ENCODE measurements at regions not wholly inside any gene's neighbourhood (a gene's known extent, or its start where the extent isn't known, plus 50 kb on each side); places are given as distances from the start of the nearest gene placed in this dataset.
A peak's percentile ranks its signal among the peaks of the same experiment; 100 is the strongest.

DNA sequence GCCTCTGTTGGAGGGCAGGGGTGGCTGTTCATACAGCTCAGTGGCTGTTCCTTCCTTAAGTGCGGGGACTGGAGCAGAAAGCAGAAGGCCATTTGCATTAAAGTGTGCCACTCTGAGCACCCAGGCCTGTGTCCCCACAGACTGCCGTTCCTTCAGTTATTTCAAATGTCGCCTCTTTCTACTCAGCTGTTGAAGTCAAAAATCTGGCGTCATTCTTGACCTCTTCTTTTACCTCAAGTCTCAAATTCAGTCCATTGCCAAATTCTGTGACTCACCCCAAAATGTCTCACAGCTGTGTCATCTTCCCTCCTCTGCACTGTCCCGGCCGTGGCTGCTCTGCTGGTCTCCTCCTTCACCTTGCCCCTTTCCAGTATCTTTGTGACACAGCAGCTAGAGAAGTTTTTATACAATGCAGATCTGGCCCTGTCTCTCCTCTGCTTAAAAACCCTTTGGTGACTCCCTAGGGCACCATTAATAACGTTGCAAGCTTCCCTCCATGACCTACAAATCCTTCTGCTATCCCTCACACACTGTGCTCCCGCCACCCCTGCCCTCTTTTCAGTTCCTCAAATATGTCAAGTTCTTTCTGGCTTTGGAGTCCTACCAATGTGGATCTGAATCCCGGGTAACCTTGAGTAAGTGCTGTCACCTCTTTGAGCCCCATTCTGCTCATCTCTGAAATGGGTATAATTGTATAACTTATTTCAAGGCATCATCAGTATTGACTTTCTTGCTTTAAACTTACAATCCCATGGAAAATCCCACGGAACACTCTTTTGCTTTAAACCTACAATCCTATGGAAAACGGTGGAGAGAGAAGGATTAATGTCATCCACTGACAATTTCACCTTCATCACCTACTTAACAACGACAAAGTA is 98.3 kb upstream of the BOD1 start:
- H3K27me3 Mint-ChIP-seq = peaks cover 0 to 6% (median 0%) of the 10 kb centered on the region in 5 donors
- no peaks in the 10 kb centered on the region for H3K9me3 ChIP-seq (ENCODE audit: control insufficient read depth in 2 of 3, low read length in 3 of 3)
- no peaks in the 10 kb centered on the region for H3K27me3 ChIP-seq (ENCODE audit: control insufficient read depth in 2 of 2, insufficient read depth in 2 of 2, low read length in 2 of 2)
- DNase-seq = no peak
- H3K27ac ChIP-seq (ENCODE audit: low read depth, low read length) = no peak overlapping the region
- H3K4me1 Mint-ChIP-seq = peaks cover 0 to 2% (median 0%) of the 10 kb centered on the region in 7 donors
- no peak overlapping the region for H3K27ac Mint-ChIP-seq
- ChIA-PET CTCF (no interaction called here), POLR2A (no interaction called here)
- no peak overlapping the region for H3K4me3 Mint-ChIP-seq
- ATAC-seq = peak; percentile 87
- H3K4me3 ChIP-seq (ENCODE audit: low read length) = no peak overlapping the region
- peaks cover 0 to 3% (median 0%) of the 10 kb centered on the region in 11 donors for H3K9me3 Mint-ChIP-seq
- no peaks in the 10 kb centered on the region for H3K36me3 ChIP-seq (ENCODE audit: control insufficient read depth in 2 of 3, insufficient read depth in 3 of 3, low read length in 3 of 3)
- no peaks in the 10 kb centered on the region for H3K4me1 ChIP-seq (ENCODE audit: control insufficient read depth in 2 of 2, insufficient read depth in 2 of 2, low read length in 2 of 2)
- H3K36me3 Mint-ChIP-seq = no peaks in the 10 kb centered on the region
- intact Hi-C loops (cut with micrococcal nuclease) = no loop called here

DNA sequence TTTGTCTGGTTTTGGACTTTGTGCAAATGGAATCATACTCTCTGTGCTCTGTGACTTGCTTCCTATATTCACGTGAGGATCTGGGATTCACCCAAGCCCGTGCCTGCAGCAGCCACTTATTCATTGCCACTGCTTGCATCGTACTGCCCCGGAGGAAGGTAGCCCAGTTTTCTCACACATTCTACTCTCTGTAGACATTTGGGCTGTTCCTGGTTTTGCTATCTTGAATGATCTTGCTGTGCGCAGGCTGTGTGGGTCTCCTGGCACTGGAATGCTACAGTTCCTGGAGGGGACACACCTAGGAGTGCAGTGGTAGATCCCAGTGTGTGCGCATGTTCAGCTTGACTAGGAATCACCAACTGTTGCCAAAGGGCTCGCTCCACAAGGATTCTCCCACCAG is 99.2 kb upstream of the BOD1 start:
- ChIA-PET CTCF (no interaction called here), POLR2A (no interaction called here)
- ATAC-seq (no peak), DNase-seq (no peak)
- no peaks in the 10 kb centered on the region for H3K4me1 ChIP-seq (ENCODE audit: control insufficient read depth in 2 of 2, insufficient read depth in 2 of 2, low read length in 2 of 2)
- H3K4me1 Mint-ChIP-seq = peaks cover 0 to 2% (median 0%) of the 10 kb centered on the region in 7 donors
- H3K27me3 Mint-ChIP-seq = peaks cover 0 to 6% (median 0%) of the 10 kb centered on the region in 5 donors
- H3K27me3 ChIP-seq (ENCODE audit: control insufficient read depth in 2 of 2, insufficient read depth in 2 of 2, low read length in 2 of 2) = no peaks in the 10 kb centered on the region
- H3K9me3 ChIP-seq (ENCODE audit: control insufficient read depth in 2 of 3, low read length in 3 of 3) = no peaks in the 10 kb centered on the region
- no peak overlapping the region for H3K4me3 ChIP-seq (ENCODE audit: low read length)
- H3K9me3 Mint-ChIP-seq = peaks cover 0 to 3% (median 0%) of the 10 kb centered on the region in 11 donors
- no peaks in the 10 kb centered on the region for H3K36me3 Mint-ChIP-seq
- no peak overlapping the region for H3K27ac ChIP-seq (ENCODE audit: low read depth, low read length)
- H3K36me3 ChIP-seq (ENCODE audit: control insufficient read depth in 2 of 3, insufficient read depth in 3 of 3, low read length in 3 of 3) = no peaks in the 10 kb centered on the region
- no peak overlapping the region for H3K27ac Mint-ChIP-seq
- H3K4me3 Mint-ChIP-seq = no peak overlapping the region
- intact Hi-C loops (cut with micrococcal nuclease) = no loop called here

DNA sequence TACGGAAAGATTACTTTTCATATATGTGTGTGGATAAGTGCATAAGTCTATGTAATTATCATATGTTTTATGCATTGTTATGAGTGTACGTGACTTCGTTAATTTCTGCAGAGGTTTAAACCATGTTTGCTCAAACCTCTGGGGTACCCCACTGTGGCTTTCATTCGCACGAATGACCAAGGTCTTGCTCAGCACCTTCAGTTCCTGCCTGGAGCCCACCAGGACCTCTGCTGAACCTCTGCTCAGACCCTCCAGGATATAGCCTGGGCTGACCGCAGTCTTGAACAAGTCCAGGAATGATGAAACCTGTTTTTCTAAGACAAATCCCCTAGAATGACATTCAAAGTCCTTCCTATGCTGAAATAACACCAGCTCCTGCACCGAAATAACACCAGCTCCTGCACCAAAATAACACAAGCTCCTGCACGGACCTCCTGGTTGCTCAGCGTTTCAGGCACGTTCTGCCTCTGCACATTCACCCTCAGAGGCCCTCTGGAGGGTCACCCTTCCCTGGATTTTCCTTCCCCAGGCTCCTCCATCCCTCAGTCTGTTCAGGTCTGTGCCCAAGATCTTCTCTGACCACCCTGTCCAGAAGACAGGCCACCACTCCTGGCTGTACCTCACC is 99.7 kb upstream of the BOD1 start:
- ATAC-seq (no peak), DNase-seq (no peak)
- intact Hi-C loops (cut with micrococcal nuclease) = no loop called here
- H3K27me3 Mint-ChIP-seq = peaks cover 0 to 7% (median 2%) of the 10 kb centered on the region in 5 donors
- Histone ChIP-seq H3K4me3 (ENCODE audit: low read length) (no peak overlapping the region), H3K27ac (ENCODE audit: low read depth, low read length) (no peak overlapping the region), H3K9me3 (ENCODE audit: control insufficient read depth in 2 of 3, low read length in 3 of 3) (no peaks in the 10 kb centered on the region), H3K27me3 (ENCODE audit: control insufficient read depth in 2 of 2, insufficient read depth in 2 of 2, low read length in 2 of 2) (no peaks in the 10 kb centered on the region), H3K36me3 (ENCODE audit: control insufficient read depth in 2 of 3, insufficient read depth in 3 of 3, low read length in 3 of 3) (no peaks in the 10 kb centered on the region), H3K4me1 (ENCODE audit: control insufficient read depth in 2 of 2, insufficient read depth in 2 of 2, low read length in 2 of 2) (no peaks in the 10 kb centered on the region)
- no peaks in the 10 kb centered on the region for H3K36me3 Mint-ChIP-seq
- no peak overlapping the region for H3K27ac Mint-ChIP-seq
- H3K4me3 Mint-ChIP-seq = no peak overlapping the region
- peaks cover 0 to 3% (median 0%) of the 10 kb centered on the region in 11 donors for H3K9me3 Mint-ChIP-seq
- ChIA-PET POLR2A (no interaction called here), CTCF (no interaction called here)
- peaks cover 0 to 2% (median 0%) of the 10 kb centered on the region in 7 donors for H3K4me1 Mint-ChIP-seq

DNA sequence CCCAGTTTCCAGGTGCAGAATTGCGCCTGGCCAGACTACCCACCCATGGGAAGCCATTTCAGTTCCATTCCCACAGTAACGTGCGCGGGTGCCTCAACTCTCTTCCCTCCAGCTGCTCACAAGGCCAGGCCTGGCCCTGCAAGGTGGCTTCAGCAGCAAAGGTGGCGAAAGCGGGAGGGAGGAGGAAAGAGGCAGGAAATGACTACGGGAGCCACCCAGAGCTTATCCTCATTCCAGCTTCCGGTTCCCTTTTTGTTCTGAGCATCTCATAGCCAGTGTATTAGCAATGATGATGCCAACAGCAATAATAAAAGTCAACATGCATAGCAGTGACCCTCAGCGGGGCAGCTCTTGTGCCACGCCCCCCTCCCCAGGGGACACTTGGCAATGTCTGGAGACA is 101.5 kb upstream of the BOD1 start:
- Histone ChIP-seq H3K36me3 (ENCODE audit: control insufficient read depth in 2 of 3, insufficient read depth in 3 of 3, low read length in 3 of 3) (no peaks in the 10 kb centered on the region), H3K4me3 (ENCODE audit: low read length) (no peak overlapping the region), H3K4me1 (ENCODE audit: control insufficient read depth in 2 of 2, insufficient read depth in 2 of 2, low read length in 2 of 2) (no peaks in the 10 kb centered on the region), H3K27me3 (ENCODE audit: control insufficient read depth in 2 of 2, insufficient read depth in 2 of 2, low read length in 2 of 2) (no peaks in the 10 kb centered on the region), H3K27ac (ENCODE audit: low read depth, low read length) (no peak overlapping the region), H3K9me3 (ENCODE audit: control insufficient read depth in 2 of 3, low read length in 3 of 3) (no peaks in the 10 kb centered on the region)
- DNase-seq (no peak), ATAC-seq (peak; percentile 23)
- H3K27ac Mint-ChIP-seq = no peak overlapping the region
- ChIA-PET POLR2A (interaction anchor here (1.0 kb wide), 1 partner anchor 10 kb away, joined by 3 read pairs; no protein-coding TSS in a partner anchor), CTCF (no interaction called here)
- peaks cover 0 to 18% (median 14%) of the 10 kb centered on the region in 5 donors for H3K27me3 Mint-ChIP-seq
- peaks cover 0 to 3% (median 0%) of the 10 kb centered on the region in 7 donors for H3K4me1 Mint-ChIP-seq
- no peak overlapping the region for H3K4me3 Mint-ChIP-seq
- H3K36me3 Mint-ChIP-seq = no peaks in the 10 kb centered on the region
- intact Hi-C loops (cut with micrococcal nuclease) = no loop called here
- H3K9me3 Mint-ChIP-seq = peaks cover 0 to 2% (median 0%) of the 10 kb centered on the region in 11 donors

DNA sequence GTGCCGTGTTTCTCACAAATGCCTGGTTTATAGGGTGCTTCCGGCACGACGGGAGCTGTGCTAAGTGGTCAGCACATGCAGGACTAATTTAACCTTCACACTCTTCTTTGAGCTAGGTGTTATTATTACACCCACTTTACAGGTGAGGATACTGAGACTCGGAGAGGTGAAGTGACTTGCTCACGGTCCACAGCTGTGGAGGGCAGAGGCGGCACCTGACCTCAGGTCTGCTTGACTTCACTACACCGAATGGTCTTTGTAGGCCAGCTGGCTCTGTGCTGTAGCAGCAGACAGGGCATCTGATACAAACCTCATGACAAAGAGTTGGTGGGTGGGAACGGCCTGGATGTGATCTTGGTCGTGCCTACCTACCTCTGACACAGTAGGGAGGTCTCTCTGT is 102.0 kb upstream of the BOD1 start:
- no peaks in the 10 kb centered on the region for H3K4me1 ChIP-seq (ENCODE audit: control insufficient read depth in 2 of 2, insufficient read depth in 2 of 2, low read length in 2 of 2)
- H3K4me3 ChIP-seq (ENCODE audit: low read length) = no peak overlapping the region
- Mint-ChIP-seq H3K27ac (no peak overlapping the region), H3K36me3 (no peaks in the 10 kb centered on the region), H3K4me3 (no peak overlapping the region), H3K9me3 (peaks cover 0 to 2% (median 0%) of the 10 kb centered on the region in 11 donors), H3K27me3 (peaks cover 0 to 18% (median 14%) of the 10 kb centered on the region in 5 donors), H3K4me1 (peaks cover 0 to 3% (median 0%) of the 10 kb centered on the region in 7 donors)
- H3K36me3 ChIP-seq (ENCODE audit: control insufficient read depth in 2 of 3, insufficient read depth in 3 of 3, low read length in 3 of 3) = no peaks in the 10 kb centered on the region
- no peak overlapping the region for H3K27ac ChIP-seq (ENCODE audit: low read depth, low read length)
- intact Hi-C loops (cut with micrococcal nuclease) = no loop called here
- POLR2A ChIA-PET = interaction anchor here (1.0 kb wide), 1 partner anchor 11 kb away, joined by 3 read pairs; no protein-coding TSS in a partner anchor
- CTCF ChIA-PET = no interaction called here
- H3K9me3 ChIP-seq (ENCODE audit: control insufficient read depth in 2 of 3, low read length in 3 of 3) = no peaks in the 10 kb centered on the region
- H3K27me3 ChIP-seq (ENCODE audit: control insufficient read depth in 2 of 2, insufficient read depth in 2 of 2, low read length in 2 of 2) = no peaks in the 10 kb centered on the region
- DNase-seq = no peak
- ATAC-seq = no peak

DNA sequence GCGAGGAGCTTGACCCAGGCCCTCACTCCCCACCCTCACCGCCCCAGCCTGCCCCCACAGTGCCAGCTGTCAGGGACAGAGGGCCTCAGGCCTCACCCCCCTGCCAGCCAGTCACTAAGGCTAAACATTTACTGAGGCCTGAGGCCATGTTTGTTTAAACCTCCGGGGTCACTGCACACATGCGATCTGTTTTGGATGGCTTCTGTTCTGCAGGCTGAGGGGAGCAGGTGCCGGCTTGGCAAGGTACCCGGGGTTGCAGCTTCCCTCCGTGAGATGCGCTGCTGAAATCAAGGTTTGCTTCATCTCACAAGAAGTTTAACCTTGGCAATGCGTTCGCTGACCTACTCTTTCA is 103.3 kb upstream of the BOD1 start:
- H3K4me1 Mint-ChIP-seq = peaks cover 0 to 1% (median 0%) of the 10 kb centered on the region in 7 donors
- H3K4me3 Mint-ChIP-seq = no peak overlapping the region
- peaks cover 0 to 18% (median 14%) of the 10 kb centered on the region in 5 donors for H3K27me3 Mint-ChIP-seq
- H3K27ac Mint-ChIP-seq = peak overlapping the region in 1 of 9 donors; percentile 28
- peaks cover 0 to 2% (median 0%) of the 10 kb centered on the region in 11 donors for H3K9me3 Mint-ChIP-seq
- H3K27ac ChIP-seq (ENCODE audit: low read depth, low read length) = no peak overlapping the region
- H3K27me3 ChIP-seq (ENCODE audit: control insufficient read depth in 2 of 2, insufficient read depth in 2 of 2, low read length in 2 of 2) = no peaks in the 10 kb centered on the region
- ATAC-seq (no peak), DNase-seq (no peak)
- intact Hi-C loops (cut with micrococcal nuclease) = no loop called here
- no peak overlapping the region for H3K4me3 ChIP-seq (ENCODE audit: low read length)
- H3K4me1 ChIP-seq (ENCODE audit: control insufficient read depth in 2 of 2, insufficient read depth in 2 of 2, low read length in 2 of 2) = no peaks in the 10 kb centered on the region
- H3K36me3 Mint-ChIP-seq = no peaks in the 10 kb centered on the region
- no peaks in the 10 kb centered on the region for H3K9me3 ChIP-seq (ENCODE audit: control insufficient read depth in 2 of 3, low read length in 3 of 3)
- CTCF ChIA-PET = no interaction called here
- POLR2A ChIA-PET = no interaction called here
- no peaks in the 10 kb centered on the region for H3K36me3 ChIP-seq (ENCODE audit: control insufficient read depth in 2 of 3, insufficient read depth in 3 of 3, low read length in 3 of 3)

Data from naive thymus-derived CD4-positive, alpha-beta T cell (primary cell).